D721Med (cell line): ENCODE measurements at regions not wholly inside any gene's neighbourhood (a gene's known extent, or its start where the extent isn't known, plus 50 kb on each side); places are given as distances from the start of the nearest gene placed in this dataset.

Experiments used
- DNase-seq: peaks from one replicate; pipeline ENCODE4 v3.0.0; 2011; ENCODE audit warnings: low spot score; ENCODE audit not compliant: insufficient read length
- FAIRE-seq: peaks from 2 replicates; lab custom pipeline; 2011; peaks lifted over from hg19 to GRCh38; lab: Jason Lieb, UNC
- CTCF ChIP-seq: IDR thresholded peaks from 2 replicates; pipeline ENCODE4 v1.5.1; 2012; ENCODE audit warnings: mild to moderate bottlenecking, control low read depth; ENCODE audit not compliant: insufficient read depth; ENCODE audit errors: missing control alignments

- no peak for TF ChIP-seq CTCF
- FAIRE-seq (no peak), DNase-seq (no peak)
Observed at GRCh38 chr5:113678202-113678601, 164.7 kb downstream of the YTHDC2 start.

GRCh38 chr5:113678924-113679575 is 165.6 kb downstream of the YTHDC2 start:
- FAIRE-seq (no peak), DNase-seq (peak; percentile 20)
- TF ChIP-seq CTCF = peak; percentile 92

GRCh38 chr5:113680534-113680933 is 167.0 kb downstream of the YTHDC2 start:
- no peak for FAIRE-seq
- no peak for DNase-seq
- TF ChIP-seq CTCF = no peak

GRCh38 chr5:113682497-113683136 is 169.1 kb downstream of the YTHDC2 start:
- DNase-seq (no peak), FAIRE-seq (no peak)
- peak; percentile 21 for TF ChIP-seq CTCF

- FAIRE-seq (no peak), DNase-seq (no peak)
- TF ChIP-seq CTCF = no peak
Observed at GRCh38 chr5:113683211-113683610, 169.7 kb downstream of the YTHDC2 start.

GRCh38 chr5:113686599-113686998 is 173.1 kb downstream of the YTHDC2 start:
- no peak for DNase-seq
- no peak for FAIRE-seq

More at GRCh38 chr5:113686599-113686998, 173.1 kb downstream of the YTHDC2 start:
- TF ChIP-seq CTCF = no peak
